ENCODE measurements at regions not wholly inside any gene's neighbourhood (a gene's known extent, or its start where the extent isn't known, plus 50 kb on each side); places are given as distances from the start of the nearest gene placed in this dataset.
"Not testable (repeated sequence)": the region's sequence is repeated elsewhere in the genome, so short reads cannot be mapped to it uniquely, and the experiment has no call there.

DNA sequence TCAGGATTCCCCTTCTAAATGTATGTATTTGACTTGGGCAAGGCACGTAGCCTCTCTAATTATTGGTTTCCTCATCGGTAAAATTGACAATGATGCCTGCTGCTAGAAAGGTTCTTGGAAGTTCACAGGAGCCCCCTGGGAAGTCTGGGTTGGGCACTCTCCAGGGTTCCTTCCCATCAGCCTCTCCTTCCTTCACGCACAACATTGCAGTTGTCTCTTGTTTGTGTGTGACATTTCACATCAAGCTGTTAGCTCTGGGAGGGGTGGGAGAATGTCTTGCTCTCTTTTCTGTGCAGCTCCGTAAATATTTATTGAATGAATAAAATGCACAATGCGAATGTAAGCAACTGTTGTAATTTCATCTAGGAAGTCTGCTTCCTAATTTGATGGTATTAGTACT is 153.2 kb upstream of the PRICKLE1 start:
- DNase-seq = no peak

DNA sequence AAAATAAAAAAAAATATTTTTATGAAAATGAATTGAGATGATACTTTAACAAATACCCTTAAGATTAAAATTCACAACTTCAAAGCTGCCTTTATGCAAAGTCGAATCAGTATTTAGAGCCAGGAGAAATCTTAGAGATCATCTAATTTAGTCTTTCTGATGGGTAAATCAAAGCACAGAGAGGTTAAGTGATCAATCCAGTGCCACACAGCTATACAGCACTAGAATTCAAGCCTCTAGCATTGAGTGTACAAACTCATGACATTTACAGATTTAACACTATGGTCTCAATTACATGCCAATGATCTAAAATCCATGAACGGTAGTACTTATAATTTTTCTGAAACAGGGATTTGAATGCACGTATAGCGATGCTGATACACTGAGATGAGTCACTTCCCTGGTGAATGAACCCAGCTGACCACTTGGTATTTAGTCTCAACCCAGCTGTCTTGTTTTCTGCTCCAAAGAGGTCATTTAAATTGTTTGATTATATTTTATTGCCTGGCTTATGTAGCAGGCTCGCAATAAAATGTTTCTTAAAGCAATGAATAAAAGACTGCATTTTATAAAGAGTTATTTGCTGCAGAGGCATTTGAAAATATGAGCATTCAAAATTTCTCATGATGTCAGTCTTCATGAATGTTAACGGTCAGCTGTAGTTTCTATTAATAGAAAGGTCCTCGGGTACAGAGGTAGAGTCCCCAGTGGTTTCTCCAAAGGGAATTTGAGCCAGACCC is 152.4 kb upstream of the PRICKLE1 start:
- DNase-seq = no peak

DNA sequence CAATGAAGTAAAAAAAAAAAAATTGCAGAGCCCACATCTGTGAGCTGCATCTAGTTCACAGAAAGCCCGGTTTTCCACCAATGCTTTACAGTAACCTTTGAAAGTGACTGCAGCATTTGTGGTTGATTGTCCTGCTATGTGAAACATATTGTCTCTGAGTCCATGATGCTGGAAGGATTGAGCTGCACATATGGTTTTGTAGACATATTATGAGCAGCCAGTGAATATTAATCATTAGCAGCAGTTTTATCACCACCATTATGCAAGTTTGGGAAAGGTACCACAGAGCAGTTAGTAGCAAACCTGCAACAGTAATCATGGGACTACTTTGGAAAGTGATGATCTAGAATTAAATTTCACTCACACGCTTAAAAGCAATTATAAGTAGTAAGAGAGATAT is 151.5 kb upstream of the PRICKLE1 start:
- no peak for DNase-seq

DNA sequence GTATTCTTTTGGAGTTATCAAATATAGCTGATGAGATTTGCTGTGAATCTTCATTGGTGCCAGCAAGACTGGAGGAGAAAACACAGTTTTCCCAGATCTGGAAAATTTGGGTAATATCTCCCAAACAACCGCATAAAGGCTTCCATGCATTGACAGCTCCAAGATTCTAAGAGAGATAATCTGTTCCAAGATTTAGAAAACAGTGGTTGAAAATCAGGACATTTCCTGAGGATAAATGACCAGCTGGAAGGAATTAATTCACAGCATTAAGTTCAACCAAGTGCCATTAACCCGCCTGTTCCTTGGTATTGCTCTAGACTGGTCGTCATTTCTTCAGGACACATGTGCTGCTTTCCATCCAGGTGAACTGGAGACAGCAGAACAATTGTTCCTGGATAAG is 147.9 kb upstream of the PRICKLE1 start:
- DNase-seq = no peak

DNA sequence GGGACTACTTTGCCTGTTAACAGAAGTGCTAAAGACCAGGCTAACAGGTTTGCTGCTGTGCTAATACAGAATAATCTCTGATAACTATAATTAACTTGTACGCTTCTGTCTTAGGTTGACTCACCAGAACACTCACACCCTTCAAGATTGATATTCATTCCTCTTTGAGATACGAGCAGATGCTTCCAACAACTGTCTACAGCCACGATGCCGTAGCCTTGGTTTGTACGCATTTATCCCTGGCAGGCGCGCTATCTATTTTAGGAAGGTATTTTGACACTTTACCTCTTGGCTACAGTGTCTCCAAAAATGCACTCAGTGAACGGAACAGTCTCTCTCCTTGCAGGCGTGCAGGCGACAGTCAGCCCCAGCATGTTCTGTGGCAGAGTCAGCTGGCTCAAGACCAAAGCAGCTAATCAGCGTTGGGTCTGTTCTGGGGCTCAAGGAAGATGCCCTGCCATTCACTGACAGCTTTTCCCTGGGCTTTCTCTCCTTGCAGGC is 146.4 kb upstream of the PRICKLE1 start:
- no peak for DNase-seq

DNA sequence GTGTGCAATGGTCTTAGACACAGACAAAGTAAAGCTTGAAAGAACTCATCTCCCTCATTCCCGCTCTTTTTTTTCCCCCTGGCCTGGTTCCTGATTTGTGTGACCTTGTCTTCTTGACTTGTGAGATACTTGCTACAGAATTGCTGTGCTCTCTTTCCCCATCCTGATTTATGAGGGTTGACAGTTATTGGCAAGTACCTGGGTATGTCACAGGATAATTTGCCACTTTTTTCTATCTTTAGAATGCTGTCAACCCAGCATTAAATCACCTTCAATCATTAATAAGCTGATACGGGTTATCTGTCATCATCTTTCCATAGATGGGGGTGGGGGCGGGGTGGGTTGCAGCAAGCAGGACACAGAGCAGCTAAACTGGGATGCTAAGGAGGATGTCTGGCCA is 144.4 kb upstream of the PRICKLE1 start:
- DNase-seq = no peak

DNA sequence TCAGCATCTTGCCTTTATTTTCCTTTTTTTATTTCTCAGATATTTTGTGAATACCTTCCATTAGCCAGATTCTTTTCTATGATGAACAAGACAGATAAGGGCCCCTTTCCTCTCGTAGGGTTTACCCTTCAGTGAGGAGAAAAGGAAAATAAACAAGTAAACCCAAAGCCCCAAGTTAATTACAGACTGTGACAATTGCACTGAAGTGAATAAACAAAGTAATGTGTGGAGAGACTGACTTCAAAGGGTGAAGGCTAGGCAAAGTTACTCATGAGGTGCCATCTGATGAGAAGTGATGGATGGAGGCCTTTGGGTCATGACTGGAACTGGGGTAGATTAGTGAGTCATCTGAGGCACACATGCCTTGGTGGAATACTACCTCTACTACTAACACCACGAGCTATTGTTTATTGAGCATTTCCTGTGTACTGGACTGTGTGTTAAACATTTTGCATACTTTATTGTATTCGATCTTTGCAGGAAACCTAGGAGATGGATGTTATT is 143.4 kb upstream of the PRICKLE1 start:
- DNase-seq = no peak

DNA sequence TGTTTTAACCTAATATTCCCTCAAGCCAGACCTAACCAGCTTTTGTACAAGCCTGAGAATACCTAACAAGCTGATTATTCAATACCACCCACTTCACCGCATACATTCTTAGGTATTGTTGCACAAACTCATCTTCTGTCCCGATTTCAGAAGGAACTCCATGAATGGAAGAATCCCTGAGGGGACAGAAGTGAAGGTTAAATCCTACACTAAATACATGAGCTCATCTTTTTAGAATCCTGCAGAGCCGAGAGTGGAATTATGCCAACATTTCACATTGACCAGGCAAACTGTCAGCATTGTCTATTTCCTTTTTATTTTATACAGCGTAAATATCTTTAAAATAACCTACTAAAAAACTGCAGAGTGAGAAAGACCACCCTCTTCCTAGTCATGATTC is 140.7 kb upstream of the PRICKLE1 start:
- no peak for DNase-seq

DNA sequence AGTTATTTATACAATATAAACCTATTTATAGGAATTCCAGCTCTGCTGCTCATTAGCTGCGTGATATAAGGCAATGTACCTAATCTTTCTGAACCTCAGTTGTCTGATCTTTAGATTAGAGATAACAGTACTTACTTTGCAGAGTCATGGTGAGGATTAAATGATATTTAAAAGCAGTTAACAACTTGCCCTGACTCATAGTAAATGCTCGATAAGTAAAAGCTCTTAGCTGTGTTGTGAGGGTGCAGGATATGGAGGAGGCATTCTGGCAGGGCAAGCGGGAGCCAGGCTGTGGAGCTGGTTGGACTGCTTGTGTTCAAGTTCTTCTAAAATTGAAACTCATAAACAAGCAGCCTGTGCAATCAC is 140.0 kb upstream of the PRICKLE1 start:
- no peak for DNase-seq

DNA sequence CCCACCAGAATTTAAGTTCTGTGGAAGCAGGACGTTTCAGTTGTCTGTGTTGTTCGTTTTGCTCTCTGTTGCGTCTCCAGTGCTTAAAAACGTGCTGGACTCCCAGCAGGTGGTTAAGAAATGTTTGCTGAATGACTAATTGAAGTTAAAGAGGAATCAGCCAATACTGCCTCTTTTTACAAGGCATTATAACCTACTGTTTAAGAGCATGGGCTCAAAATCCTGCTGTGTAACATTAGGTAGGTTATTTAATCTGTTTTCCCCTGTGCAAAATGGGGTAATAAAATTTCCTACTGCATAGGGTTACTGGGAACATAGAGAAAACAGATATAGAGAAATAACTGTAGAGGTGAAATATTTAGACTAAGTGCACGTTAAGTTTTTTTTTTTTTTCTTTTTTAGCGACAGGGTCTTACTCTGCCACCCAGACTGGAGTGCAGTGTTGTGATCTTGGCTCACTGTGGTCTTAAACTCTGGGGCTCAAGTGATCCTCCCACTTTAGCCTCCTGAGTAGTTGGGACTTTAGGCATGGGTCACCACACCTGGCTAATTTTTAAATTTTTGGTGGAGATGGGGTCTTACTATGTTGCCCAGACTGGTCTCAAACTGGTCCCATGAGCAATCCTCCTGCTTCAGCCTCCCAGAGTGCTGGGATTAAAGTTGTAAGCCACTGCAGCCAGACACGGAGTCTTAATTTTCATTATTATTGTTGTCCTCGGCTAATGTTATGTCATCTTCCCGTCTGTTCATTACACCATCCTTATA is 139.4 kb upstream of the PRICKLE1 start:
- DNase-seq = no peak

DNA sequence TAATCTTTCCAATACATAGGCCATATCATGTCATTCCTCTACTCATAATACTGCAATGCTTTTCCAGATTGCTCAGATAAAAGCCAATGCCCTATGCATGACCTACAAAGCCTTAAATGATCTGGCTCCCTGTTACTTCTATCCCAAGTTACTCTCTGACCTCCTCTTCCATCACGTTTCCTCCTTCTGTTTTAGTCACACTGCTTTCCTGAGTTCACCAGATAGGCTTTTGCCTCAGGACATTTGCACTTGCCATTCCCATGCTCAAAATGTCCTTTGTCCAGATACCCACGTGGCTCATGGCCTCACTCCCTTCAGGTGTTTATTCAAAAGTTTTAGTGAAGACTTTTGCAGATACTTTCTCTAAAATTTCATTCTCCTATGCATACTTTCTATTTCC is 138.7 kb upstream of the PRICKLE1 start:
- no peak for DNase-seq

DNA sequence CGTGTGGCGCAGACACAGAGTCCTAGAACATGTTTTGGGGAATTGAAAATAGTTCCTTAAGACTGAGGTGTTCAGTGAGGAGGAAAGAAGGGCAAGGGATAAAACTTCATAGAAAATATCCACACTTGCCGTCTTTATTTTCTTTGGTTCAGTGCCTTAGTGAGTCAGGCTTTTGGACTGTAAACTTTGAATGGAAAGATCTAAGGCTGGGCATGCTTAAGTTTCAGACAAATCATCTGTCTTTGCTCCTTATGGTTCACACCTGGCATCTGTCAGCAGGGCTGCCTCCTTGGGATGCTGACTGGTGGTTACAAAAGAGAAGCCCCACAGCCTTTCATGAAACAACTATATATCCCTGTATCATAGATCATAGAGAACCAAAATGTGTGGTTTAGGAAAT is 136.3 kb upstream of the PRICKLE1 start:
- no peak for DNase-seq

DNA sequence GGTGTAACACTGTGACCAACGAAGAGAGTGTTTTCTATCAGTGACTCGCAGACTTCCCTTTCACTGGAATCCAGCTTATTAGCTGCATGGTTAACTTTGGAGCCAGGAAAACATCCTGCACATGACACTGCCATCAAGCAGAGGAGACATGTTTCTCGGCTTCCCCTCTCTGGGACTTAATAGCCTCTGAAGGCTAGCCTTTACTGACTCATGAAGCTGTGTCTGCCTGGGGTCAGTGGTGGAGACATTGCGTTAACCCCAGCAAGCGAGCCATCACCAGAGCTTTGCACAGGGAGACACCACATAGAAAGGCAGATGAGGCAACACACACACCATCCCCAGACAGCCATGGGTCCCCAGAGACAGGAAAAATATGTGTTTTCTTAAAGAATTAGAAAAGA is 126.9 kb upstream of the PRICKLE1 start:
- DNase-seq = no peak

DNA sequence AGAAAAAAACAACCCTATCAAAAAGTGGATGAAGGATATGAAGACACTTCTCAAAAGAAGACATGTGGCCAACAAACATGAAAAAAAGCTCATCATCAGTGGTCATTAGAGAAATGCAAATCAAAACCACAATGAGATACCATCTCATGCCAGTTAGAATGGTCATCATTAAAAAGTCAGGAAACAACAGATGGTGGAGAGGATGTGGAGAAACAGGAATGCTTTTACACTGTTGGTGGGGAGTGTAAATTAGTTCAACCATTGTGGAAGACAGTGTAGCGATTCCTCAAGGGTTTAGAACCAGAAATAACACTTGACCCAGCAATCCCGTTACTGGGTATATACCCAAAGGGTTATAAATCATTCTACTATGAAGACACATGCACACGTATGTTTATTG is 124.0 kb upstream of the PRICKLE1 start:
- DNase-seq = not testable (repeated sequence)

DNA sequence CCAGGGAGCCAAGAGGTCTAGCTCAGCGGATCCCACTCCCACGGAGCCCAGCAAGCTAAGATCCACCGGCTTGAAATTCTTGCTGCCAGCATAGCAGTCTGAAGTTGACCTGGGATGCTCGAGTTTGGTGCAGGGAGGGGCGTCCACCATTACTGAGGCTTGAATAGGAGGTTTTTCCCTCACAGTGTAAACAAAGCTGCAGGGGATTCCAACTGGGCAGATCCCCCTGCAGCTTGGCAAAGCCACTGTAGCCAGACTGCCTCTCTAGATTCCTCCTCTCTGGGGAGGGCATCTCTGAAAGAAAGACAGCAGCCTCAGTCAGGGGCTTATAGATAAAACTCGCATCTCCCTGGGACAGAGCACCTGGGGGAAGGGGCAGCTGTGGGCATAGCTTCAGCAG is 118.8 kb upstream of the PRICKLE1 start:
- not testable (repeated sequence) for DNase-seq

DNA sequence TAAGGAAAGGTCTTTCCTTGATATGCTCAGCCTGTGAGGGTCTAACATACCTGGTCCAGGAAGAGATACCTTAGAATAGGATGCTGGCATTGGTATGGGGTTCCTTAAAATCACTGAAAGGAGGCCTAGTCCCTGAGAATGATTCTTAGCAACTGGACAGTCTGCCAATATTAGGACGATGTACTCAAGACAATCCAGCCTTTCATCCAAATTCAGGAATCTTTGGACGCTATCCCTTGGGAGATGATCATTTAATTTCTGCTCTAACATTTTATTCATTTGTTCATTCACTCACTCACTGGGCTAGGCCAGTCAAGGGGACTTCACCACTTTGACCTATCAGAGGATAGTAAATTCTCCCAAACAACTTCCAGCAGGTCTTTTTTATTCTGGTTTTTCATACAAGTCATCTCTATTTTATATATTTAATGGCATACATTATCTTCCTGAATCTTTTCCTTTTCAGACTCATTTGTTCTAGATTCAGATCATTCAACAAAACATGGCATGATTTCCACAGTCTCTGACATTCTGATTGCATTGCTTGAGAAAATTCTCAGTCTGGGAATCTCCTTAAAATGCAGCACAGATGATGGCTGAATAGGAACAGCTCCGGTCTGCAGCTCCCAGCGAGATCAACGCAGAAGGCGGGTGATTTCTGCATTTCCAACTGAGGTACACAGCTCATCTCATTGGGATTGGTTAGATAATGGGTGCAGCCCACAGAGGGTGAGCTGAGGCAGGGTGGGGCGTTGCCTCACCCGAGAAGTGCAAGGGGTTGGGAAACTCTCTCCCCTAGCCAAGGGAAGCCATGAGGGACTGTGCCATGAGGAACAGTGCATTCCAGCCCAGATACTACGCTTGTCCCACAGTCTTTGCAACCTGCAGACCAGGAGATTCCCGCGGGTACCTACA is 118.0 kb upstream of the PRICKLE1 start:
- no peak for DNase-seq

DNA sequence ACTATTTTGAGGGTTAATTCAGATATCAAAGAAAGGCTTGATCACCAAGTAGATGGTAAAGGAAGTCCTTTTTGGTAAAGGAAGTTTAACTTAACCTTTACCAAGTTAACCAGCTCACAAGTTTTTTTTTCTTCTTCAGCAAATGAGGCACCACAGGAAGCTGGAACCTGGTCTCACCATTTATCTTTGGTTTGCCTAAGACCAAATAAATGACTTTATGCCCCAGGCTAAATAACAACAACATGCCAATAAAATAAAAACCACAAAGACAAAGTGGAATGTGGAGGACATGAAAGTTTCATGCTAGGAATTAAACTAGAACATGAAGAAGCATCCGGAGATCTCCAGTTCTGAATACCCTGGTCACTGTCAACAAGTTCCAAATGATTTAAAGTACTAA is 116.8 kb upstream of the PRICKLE1 start:
- no peak for DNase-seq

DNA sequence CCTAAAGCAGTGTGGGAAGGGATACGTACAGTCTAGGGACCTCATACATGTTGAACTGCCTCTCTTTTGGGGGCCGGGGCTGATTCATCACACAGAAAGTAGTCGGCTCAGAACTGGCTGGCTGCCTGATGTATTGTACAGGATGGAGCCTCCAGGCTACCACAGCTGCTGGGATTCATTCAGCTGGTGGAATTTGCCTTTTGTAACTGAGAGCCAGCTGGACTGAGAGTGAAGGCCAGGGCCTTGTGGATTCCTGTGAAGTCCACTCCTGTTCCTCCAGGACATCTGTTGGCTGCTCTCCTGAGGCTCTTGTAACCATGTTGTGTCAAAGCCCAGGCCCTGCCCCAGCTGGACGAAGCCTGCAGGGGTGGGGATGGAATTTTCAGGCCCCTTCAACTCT is 116.3 kb upstream of the PRICKLE1 start:
- no peak for DNase-seq

DNA sequence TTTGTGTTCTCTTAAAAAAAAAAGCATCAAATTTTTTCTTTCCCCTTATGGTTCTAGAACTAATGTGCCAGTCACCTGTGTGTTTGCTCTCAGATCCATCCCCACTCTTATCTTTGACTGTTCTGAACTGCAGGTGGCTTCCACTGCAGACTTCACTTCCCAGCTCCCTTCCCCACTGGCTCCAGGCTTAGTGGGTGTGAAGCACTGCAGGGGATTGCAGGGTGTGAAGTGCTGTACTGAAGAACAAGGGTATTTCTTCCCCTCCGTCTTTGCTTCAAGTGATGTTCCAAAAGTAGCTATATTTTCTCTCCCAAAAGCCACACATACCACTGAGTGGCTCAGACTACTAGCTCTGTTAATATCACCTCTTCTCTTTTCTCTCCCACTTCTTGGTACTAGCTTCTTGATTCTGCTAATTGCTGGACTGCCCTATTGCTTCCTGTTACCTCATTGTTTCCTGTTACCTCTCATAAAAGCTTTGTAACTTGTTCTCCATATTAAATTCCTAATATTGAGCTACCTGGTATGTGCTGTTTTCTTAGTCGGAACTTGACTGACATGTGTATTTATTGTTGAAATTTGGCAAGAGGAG is 115.4 kb upstream of the PRICKLE1 start:
- DNase-seq = no peak

DNA sequence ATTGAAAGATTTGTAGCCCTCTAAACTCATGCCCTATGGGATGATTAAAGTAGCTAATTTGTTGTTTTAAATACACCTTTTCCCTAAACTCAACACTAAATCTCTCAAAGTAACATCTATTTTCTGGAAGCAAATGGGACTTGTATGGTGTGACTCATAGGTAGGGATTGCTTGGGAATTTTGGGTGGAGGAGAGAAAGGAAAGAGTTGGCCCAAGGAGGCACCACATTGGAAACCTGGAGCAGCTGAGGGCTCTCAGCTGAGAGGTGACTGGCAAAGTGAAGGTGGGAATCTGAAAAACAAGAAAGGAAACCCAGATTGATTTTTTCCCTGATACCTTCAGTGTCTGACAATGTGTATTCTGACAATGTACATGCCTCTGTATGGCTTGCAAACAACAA is 114.8 kb upstream of the PRICKLE1 start:
- no peak for DNase-seq

DNA sequence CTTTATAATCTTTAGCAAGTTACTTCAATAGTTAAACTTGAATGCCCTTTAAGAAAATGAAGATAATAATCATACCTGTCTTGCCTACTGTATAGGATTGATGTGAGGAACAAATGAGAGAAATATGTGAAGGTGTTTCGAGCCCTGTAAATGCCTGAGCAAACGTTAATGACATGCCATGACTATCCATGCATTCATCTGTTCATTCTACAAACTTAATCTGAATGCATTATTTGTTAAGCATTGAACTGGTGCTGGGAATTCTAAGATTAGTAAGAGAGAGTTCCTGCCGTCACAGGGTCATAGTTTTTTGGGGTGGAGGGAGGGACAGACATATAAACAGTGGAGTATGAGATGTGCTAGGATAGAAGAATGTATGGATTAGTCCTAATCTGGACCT is 111.5 kb upstream of the PRICKLE1 start:
- no peak for DNase-seq

DNA sequence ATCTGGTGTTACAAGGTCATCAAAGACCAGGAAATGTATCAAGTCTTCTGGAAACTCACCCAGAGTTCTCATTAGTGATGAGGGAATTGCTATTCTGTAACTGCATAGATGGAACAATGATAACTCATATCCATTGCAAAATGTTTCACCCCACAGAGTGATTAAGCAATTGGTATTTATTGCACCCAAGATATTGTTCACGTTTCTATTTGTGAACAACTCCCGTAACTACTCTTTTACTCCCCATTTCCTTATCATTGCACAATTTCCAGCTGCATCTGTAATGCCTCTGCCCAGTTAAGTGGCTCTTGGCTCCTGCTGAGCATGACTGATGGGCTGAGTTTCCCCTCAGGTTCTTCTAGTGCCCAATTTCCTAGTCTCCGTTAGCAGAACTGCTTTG is 108.7 kb upstream of the PRICKLE1 start:
- DNase-seq = peak; percentile 21 to 68

All from inflammatory macrophage treated with lipopolysaccharide for 1 hour (primary cell).